DMS114 treated with DMSO at 0.1 percent for 48 hours (cell line): ENCODE measurements at regions not wholly inside any gene's neighbourhood (a gene's known extent, or its start where the extent isn't known, plus 50 kb on each side); places are given as distances from the start of the nearest gene placed in this dataset.
A peak's percentile ranks its signal among the peaks of the same experiment; 100 is the strongest.

Experiments
- DNase-seq: peaks from one replicate; lab custom pipeline; 2025; ENCODE audit not compliant: unreplicated experiment; lab: John Stamatoyannopoulos, UW

DNA sequence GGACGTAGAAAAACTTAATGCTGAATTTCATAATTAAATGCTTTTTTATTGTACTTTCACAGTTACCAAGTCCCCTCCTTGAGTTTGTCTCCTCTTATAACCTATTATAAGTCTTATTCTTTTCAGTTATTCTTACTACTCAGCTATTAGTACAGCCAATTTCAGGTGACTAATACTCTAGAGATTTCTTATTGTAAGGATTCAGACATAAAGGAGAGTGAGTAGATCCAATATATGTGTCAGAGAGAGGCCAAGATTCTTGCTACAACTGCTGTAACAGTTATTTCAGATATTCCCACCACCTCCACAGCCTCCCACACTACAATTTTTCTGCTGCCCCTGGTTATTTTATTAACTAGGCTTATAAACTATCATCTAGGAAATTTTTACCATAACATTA lies 274.5 kb downstream of the GPAT3 start:
- DNase-seq: no peak

GRCh38 chr4:83809581-83809980 lies 273.7 kb downstream of the GPAT3 start:
- no peak for DNase-seq

- DNase-seq: no peak
These were observed 257.6 kb downstream of the GPAT3 start for GRCh38 chr4:83793481-83793880.

DNA sequence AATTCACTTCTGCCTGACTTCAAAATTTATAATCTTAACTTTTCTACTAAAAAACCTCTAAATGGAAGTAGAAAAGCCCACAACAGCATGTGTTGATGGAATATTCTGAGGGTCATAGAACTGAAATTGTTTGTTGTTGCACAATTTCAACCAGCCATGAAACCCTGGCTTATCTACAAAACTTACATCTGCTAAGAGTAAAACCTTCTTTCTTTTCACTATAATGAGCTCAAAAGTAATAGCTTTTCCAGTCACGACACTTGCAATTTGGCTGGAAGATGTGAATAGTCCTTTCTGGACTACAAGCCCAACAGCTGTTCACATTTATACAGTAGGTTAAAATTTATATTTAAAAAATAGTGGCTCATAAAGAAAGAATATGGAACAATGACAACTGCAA lies 250.0 kb downstream of the GPAT3 start:
- no peak for DNase-seq

DNA sequence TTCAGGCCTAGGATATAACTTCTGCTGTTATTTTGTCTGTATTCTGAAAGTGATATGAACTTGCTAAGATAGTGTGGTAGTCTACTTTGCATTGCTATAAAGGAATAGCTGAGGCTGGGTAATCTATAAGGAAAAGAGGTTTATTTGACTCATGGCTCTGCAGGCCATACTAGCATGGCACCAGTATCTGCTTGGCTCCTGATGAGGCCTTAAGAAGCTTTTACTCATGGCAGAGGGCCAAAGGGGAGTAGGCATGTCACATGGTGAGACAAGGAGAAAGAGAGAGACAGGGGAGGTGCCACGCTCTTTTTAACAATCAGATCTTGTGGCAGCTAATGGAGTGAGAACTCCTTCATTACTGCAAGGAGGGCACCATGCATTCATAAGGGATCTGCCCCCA lies 247.3 kb downstream of the GPAT3 start:
- DNase-seq: no peak

GRCh38 chr4:83782591-83782990 lies 246.7 kb downstream of the GPAT3 start:
- no peak for DNase-seq

DNA sequence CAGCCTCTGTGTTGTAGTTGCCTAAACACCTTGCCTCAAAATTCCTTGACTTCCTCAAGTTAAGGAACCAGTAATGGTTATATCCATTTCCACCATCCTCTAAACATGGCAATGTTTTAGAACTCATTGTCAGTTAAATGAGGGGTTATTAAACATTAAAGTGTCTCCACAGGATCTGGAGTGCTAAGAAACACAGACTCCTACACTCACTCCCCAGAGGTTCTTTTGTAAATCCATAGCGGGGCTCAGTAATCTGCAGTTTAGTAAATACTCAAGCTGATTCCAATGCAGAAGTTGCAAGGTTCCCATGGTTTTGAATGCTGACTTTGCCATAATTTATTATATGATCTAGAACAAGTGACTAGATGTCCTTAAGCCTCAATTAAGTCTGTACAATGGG lies 245.5 kb downstream of the GPAT3 start:
- no peak for DNase-seq

GRCh38 chr4:83780053-83780733 lies 244.3 kb downstream of the GPAT3 start:
- DNase-seq: no peak

GRCh38 chr4:83779103-83780052 lies 243.5 kb downstream of the GPAT3 start:
- no peak for DNase-seq

DNA sequence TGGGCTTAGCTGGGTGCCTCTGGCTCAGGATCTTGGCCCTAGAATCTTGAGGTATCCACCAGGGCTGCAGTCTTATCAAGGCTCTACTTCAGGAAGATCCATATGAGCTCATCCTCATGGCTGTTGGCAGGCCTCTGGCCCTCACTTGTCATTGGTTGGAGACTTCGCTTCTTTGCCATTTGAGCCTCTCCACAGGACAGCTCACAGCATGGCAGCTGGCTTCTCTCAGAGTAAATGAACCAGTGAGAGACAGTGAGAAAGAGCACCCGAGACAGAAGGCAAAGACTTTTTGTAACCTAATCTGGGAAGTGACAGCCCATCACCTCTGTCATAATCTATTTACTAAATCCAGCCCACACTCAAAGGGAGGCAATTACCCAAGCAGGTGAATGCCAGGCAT lies 236.8 kb downstream of the GPAT3 start:
- no peak for DNase-seq

DNA sequence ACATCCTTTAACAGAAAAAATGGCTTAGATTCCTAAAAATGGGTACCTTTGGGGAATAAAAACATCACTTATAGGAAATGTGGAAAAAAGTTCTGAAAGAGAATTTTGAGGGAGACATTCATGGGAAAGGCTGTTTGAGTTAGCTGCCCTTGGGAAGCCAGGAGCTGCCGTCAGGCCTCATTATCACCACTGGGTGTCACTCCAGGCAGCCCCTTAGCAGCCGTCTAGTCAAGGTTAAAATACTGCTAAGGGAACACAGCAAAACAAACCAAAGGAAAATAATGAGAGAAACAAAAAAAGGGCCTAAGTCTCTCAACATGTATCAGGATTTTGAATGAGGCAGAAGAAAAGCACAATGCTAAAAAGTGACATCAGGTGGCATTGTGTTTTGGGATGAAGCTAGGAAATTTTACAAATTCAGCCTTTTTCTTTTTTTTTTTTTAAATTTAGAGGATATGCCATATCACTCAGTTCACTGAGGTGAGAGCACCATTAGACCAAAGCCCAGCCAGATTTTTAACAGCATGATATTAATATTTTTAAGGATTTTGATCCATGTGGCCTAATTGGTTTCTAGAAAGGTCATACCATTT lies 235.3 kb downstream of the GPAT3 start:
- DNase-seq: peak; percentile 1

GRCh38 chr4:83768146-83768545 lies 232.2 kb downstream of the GPAT3 start:
- no peak for DNase-seq

DNA sequence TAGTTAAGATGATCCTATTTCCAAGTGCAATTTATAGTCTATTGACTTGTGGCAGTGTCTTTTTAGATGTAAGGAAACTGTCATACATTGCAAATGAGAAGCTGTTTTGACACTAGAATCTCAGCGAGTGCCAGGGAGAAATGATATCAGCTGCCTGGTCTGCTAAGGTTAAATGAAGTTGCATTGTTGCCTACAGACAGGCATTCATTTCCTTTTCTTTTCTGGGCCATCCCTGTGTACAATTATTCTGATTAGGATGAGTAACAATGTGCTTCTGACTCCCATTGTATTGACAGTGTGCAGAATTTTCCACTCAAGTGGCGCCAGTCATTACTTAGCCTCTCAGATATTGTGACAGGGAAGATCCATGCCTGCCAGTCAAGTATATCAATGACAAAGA lies 231.2 kb downstream of the GPAT3 start:
- no peak for DNase-seq

DNA sequence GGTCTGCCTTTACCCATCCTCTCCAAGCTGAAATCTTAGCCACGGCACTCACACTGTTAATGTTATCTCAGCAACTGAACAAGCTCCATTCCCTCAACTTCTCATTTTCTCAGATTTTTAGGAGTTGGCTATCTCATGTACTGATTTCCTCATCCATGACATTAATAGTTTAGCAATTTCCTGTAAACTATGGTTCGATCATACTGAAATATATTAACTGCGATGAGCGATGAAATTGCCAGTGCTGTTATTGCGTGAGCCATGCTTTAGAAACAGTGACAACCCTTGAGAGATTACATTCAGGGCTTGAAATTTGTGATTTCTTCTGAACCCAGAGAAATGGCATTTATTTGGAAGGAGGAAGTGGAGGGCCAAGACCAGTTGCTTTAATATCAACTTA lies 223.7 kb downstream of the GPAT3 start:
- DNase-seq: no peak

DNA sequence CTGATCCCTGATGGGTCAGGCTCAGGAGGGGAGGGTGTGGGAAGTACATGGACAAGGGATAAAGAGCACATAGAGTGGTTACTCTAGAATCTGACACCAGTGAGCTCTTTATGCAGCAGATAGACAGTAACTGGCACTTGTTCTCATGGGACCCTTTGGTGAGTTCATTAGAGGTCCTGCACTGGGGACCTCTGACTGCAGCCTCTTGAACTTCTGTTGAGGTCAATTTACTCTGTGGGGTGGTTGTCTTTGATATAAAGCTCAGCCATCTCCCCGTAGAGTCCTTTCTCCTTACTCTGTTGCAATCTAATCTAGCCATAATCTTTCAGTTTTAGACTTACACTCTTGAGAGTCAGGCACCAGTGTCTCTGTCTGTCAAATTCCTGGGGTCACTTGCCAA lies 222.4 kb downstream of the GPAT3 start:
- DNase-seq: no peak

- DNase-seq: no peak
These were observed 221.3 kb downstream of the GPAT3 start for GRCh38 chr4:83757121-83757621.

DNA sequence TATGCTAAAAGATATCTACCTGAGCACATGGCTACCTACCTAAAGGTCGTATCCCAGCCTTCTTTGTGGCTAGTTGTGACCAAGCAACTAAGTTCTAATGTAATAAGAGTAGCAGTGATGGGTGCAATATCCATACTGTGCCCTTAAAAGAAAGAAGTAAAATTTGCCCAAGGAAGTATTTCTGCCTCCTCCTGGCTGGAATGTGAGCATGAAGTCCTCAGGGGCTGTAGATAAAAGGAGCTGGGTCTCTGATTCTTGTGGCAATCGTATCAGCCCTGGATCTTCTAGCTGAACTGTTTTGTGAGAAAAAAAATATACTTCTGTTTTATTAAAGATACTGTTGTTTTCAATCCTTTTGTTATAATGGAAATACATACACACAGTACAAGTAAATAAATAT lies 217.4 kb downstream of the GPAT3 start:
- no peak for DNase-seq

DNA sequence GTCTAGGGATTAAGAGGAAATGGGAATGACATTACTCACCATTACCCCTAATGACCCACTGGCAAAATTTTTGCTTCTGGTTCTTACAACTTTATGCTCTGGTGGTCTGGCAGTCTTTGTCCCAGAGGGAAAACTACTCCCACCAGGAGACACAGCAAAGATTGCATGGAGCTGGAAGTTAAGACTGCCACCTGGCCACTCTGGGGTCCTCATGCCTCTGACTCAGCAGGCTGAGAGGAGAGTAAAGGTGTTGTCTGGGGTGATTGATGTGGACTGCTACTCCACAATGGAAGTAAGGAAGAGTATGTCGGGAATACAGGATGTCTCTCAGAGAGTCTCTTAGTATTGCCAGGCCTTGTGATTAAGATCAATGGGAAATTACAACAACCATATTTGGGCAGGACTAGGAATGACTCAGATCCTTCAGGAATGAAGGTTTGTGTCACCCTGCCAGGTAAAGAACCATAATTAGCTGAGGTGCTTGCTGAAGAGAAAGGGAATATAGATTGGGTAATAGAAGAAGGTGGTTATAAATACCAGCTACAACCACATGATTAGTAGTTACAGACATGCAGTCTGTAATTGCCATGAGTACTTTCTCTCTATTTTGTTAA lies 215.5 kb downstream of the GPAT3 start:
- no peak for DNase-seq

- no peak for DNase-seq
These were observed 212.8 kb downstream of the GPAT3 start for GRCh38 chr4:83748711-83749110.

DNA sequence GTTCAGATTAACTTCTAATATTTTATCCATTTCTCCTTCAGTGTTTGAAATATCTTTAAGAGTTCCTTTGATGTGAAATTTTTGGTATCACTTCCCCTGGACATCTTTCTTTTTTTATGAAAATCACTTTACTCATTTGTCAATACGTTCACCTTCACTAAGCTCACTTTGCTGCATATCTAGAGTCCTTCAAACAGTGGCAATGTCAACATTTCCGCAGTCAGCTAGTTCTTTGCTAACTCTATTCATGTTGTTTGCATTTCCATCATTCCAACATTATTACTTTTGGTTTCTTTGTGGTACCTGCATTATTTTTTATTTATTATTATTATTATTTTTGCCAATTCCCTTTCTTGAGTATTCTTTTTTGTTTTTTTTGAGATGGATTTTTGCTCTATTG lies 203.0 kb downstream of the GPAT3 start:
- DNase-seq: no peak

GRCh38 chr4:83734576-83734975 lies 198.7 kb downstream of the GPAT3 start:
- no peak for DNase-seq
